Stomach (tissue), 8 donors: ENCODE measurements at regions not wholly inside any gene's neighbourhood (a gene's known extent, or its start where the extent isn't known, plus 50 kb on each side); places are given as distances from the start of the nearest gene placed in this dataset.

Experiments used
- DNase-seq, 2 donors: peaks; one replicate each; pipeline versions ENCODE4 v3.0.0 to v3.0.0-alpha.2; 2013 to 2019
- H3K27ac ChIP-seq, 5 donors: fragments of 200-600 bp in 4 of 5; sonication (generic) in 4 of 5; one replicate each; pipeline ENCODE4 v1.5.1; 2013 to 2019; ENCODE audit warnings: mild to moderate bottlenecking in 1 of 5, moderate library complexity in 1 of 5
- H3K27me3 ChIP-seq, 3 donors: fragments of 200-600 bp; sonication (generic); one replicate each; pipeline ENCODE4 v1.5.1; 2017 to 2019; ENCODE audit warnings: mixed run types in 1 of 3
- H3K36me3 ChIP-seq, 4 donors: fragments of 200-600 bp; sonication (generic); 1 replicate in 3 of 4; 2 replicates in 1 of 4; pipeline ENCODE4 v1.5.1; 2016 to 2019
- H3K4me1 ChIP-seq, 4 donors: fragments of 200-600 bp; sonication (generic); one replicate each; pipeline ENCODE4 v1.5.1; 2016 to 2019
- H3K4me3 ChIP-seq, 4 donors: fragments of 200-600 bp; sonication (generic) in 3 of 4; one replicate each; pipeline ENCODE4 v1.5.1; 2016 to 2019; ENCODE audit warnings: mild to moderate bottlenecking in 1 of 4
- H3K9me3 ChIP-seq, 4 donors: fragments of 200-600 bp; sonication (generic); one replicate each; pipeline ENCODE4 v1.5.1; 2016 to 2019
- EP300 ChIP-seq: sonication (generic); formaldehyde crosslinking; IDR thresholded peaks from one replicate; pipeline ENCODE4 v1.6.1; 2017; ENCODE audit warnings: antibody characterized with exemption
- POLR2A ChIP-seq, 4 donors: fragments of 450-650 bp; IDR thresholded peaks; one replicate each; pipeline ENCODE4 v1.6.1; 2016; ENCODE audit warnings: antibody characterized with exemption in 4 of 4, control low read depth in 2 of 4, mild to moderate bottlenecking in 1 of 4, moderate library complexity in 1 of 4
- POLR2AphosphoS5 ChIP-seq, 3 donors: sonication (generic); formaldehyde crosslinking; IDR thresholded peaks; one replicate each; pipeline ENCODE4 v1.6.1; 2016; ENCODE audit warnings: antibody characterized with exemption in 3 of 3
- WGBS, 5 donors: extraction: QIAGEN DNeasy Blood & Tissue Kit in 3 of 5; methylation state at CpG; one replicate each; pipeline versions ENCODE4 v1.1.5 to v1.1.7; 2013 to 2018; 5-methylcytosine and 5-hydroxymethylcytosine counted together
- intact Hi-C: fragments of 100-400 bp; cut with DNase I; formaldehyde crosslinking; loops from one replicate; pipeline ENCODE4 v1.15.1; 2023; ENCODE audit warnings: low total_unique reads
- TF ChIP-seq, protein P1 (sequence below), 7 experiments: fragments of 450-650 bp in 4 of 7; fragments of 200-600 bp in 3 of 7; sonication (generic) in 3 of 7; IDR thresholded peaks; one replicate each; pipeline ENCODE4 v1.5.1; 2016 to 2019; ENCODE audit warnings: antibody characterized with exemption in 7 of 7, control low read depth in 2 of 7, mild to moderate bottlenecking in 1 of 7
- donor health status: healthy with polysubstance abuse.
- donor health status: Bipolar disorder and iron deficiency.
- donor health status: healthy.

DNA sequence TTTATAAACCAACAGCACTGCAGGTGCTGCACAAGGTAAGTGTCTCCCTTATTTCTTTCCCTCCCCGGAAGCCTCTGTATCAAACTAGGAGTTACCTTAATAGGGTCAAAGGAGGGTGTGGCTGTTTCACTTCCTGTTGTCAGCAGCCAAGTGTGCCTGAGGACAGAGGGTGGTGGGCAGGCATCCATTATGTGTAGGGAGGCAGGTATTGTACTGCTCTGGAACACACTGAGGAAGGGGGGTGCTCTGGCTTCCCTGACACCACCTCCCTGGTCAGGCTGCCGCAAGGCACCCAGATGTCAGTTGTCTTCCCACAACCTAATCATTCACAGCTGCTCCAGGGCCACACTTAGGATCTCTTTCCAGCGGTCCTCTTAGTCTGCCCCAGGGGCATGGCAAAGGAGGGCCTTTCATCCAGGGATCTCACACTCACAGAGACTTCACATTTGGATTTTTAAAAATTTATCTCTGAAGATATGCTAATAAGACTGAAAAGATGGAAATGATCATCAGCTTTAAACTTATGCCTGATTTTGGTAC is 132.0 kb upstream of the ARHGAP5 start:
- DNase-seq = peak in 1 of 2 donors; percentile 73

DNA sequence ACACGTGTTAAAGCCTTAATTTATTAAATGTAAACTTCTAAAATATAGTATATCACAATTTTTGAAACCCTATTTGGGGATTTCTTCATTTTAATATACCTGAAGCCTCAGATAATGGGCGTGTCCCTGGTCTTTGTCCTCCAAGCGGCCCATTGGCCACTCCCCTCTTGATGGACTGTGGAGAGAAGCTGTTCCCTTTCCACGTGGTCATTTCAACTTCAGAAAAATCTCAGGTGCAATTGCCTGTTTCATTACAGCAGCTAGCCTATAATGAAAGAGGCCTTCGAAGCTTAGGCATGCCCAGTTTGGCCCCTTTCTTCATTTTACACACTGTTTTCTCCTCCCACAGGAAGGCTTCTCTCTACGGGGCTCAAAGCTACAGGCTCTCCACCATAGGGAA is 131.4 kb upstream of the ARHGAP5 start:
- Histone ChIP-seq H3K36me3 (no peaks in the 10 kb centered on the region), H3K4me3 (no peak overlapping the region), H3K4me1 (peaks cover 9 to 24% (median 16%) of the 10 kb centered on the region in 4 donors), H3K27ac (no peak overlapping the region), H3K9me3 (no peaks in the 10 kb centered on the region), H3K27me3 (no peaks in the 10 kb centered on the region)
- WGBS, 5 donors = 67 to 90% (median 85%) methylated on average over 6 of the region's 6 CpGs
- no peak for DNase-seq
- TF ChIP-seq POLR2AphosphoS5 (IDR thresholded peaks at IDR 0.05) = no peak
- no peak for TF ChIP-seq POLR2A (IDR thresholded peaks at IDR 0.05)
- no peak for TF ChIP-seq EP300
- intact Hi-C loops = no loop called here

More for the DNA sequence above, 132.0 kb upstream of the ARHGAP5 start:
- TF ChIP-seq, protein P1, sequence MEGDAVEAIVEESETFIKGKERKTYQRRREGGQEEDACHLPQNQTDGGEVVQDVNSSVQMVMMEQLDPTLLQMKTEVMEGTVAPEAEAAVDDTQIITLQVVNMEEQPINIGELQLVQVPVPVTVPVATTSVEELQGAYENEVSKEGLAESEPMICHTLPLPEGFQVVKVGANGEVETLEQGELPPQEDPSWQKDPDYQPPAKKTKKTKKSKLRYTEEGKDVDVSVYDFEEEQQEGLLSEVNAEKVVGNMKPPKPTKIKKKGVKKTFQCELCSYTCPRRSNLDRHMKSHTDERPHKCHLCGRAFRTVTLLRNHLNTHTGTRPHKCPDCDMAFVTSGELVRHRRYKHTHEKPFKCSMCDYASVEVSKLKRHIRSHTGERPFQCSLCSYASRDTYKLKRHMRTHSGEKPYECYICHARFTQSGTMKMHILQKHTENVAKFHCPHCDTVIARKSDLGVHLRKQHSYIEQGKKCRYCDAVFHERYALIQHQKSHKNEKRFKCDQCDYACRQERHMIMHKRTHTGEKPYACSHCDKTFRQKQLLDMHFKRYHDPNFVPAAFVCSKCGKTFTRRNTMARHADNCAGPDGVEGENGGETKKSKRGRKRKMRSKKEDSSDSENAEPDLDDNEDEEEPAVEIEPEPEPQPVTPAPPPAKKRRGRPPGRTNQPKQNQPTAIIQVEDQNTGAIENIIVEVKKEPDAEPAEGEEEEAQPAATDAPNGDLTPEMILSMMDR (IDR thresholded peaks at IDR 0.05) = no peak
- TF ChIP-seq EP300 (no peak), POLR2AphosphoS5 (IDR thresholded peaks at IDR 0.05) (no peak), POLR2A (IDR thresholded peaks at IDR 0.05) (no peak)
- no peaks in the 10 kb centered on the region for H3K27me3 ChIP-seq
- no peaks in the 10 kb centered on the region for H3K9me3 ChIP-seq
- H3K4me3 ChIP-seq = no peak overlapping the region
- WGBS, 5 donors = 45 to 71% (median 62%) methylated on average over 2 to 3 of the region's 3 CpGs
- peak overlapping the region; percentile 12 to 80 (median 71) for H3K27ac ChIP-seq
- no peaks in the 10 kb centered on the region for H3K36me3 ChIP-seq
- peaks cover 5 to 18% (median 11%) of the 10 kb centered on the region in 4 donors for H3K4me1 ChIP-seq
- intact Hi-C loops = no loop called here

DNA sequence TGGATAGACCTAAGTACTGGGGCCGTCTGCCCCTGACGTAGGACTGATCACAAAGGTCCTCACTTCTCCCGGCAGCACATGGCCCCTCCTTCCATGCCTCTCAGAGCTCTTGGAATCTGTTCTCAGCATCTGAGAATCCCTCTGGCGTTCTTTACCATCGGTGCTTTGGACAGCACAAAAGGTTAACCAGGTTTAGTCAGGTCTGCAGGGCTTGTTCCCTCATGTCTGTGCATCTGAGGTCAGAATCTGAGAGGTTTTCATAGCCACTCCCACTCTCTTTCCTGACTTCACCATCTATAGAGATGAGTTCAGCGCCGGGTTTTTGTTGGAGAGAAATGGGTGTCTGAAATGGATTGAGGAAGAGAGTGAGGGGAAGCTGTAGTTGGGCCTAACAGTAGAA is 130.0 kb upstream of the ARHGAP5 start:
- Histone ChIP-seq H3K4me1 (peaks cover 20 to 37% (median 27%) of the 10 kb centered on the region in 4 donors), H3K27me3 (no peaks in the 10 kb centered on the region), H3K27ac (no peak overlapping the region), H3K4me3 (no peak overlapping the region), H3K36me3 (no peaks in the 10 kb centered on the region), H3K9me3 (no peaks in the 10 kb centered on the region)
- no peak for DNase-seq
- TF ChIP-seq EP300 (no peak), POLR2A (IDR thresholded peaks at IDR 0.05) (no peak), POLR2AphosphoS5 (IDR thresholded peaks at IDR 0.05) (no peak)
- TF ChIP-seq, protein P1 (IDR thresholded peaks at IDR 0.05) = no peak
- intact Hi-C loops = no loop called here
- WGBS, 5 donors = 84 to 89% (median 89%) methylated on average over 7 of the region's 7 CpGs

DNA sequence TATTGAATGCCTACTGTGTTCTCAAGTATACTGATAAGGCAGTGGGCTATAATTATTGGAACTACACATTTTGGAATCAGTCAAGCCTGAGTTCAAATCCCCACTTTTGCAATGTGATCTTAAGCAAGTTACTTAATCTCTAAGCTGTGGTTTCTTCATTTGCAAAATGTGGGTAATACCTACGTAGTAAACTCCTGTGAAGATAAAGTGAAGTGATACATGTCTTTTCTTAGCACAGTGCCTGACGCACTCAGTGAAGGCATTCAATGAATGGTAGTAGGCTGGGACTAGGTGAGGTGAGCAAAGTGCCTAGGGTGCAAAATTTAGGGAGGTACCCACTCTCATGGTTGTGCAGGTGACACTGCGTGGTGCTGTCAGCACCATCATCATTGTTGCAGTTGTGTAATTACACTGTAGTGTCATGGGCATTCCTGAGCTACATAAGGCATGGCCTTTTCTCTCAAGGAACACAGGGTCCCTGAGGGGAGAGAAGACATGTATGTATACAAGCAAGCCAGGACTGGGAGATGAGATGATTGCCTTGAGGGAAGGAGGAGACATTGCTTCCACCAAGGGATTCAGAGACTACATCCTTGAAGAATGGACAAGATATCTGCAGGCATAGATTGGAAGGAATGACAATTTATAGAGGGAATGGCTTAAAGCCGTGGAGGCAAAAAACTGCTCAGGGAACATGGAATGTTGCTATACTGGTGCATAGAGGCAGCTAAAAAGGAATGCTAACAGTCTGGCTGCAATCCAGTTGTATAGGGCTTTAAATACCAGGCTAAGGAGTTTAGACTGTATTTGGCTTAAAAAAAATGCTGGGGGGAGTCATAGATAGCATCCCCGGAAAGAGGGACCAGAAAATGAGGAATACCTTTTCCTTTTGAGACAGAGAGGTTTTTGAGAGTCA is 129.2 kb upstream of the ARHGAP5 start:
- no peak overlapping the region for H3K27ac ChIP-seq
- no peaks in the 10 kb centered on the region for H3K27me3 ChIP-seq
- no peaks in the 10 kb centered on the region for H3K9me3 ChIP-seq
- no peaks in the 10 kb centered on the region for H3K36me3 ChIP-seq
- DNase-seq = peak in 1 of 2 donors; percentile 34
- intact Hi-C loops = no loop called here
- no peak overlapping the region for H3K4me3 ChIP-seq
- WGBS, 5 donors = 73 to 78% (median 73%) methylated on average over 5 of the region's 5 CpGs
- H3K4me1 ChIP-seq = peaks cover 20 to 37% (median 27%) of the 10 kb centered on the region in 4 donors
- TF ChIP-seq, protein P1 (IDR thresholded peaks at IDR 0.05) = no peak
- TF ChIP-seq EP300 (no peak), POLR2A (IDR thresholded peaks at IDR 0.05) (no peak), POLR2AphosphoS5 (IDR thresholded peaks at IDR 0.05) (no peak)
